H9 (cell line): ENCODE measurements at regions not wholly inside any gene's neighbourhood (a gene's known extent, or its start where the extent isn't known, plus 50 kb on each side); places are given as distances from the start of the nearest gene placed in this dataset.

Experiments
- DNase-seq: peaks from one replicate; pipeline ENCODE4 v3.0.0-alpha.2; 2017
- H2AFZ ChIP-seq: one replicate; pipeline ENCODE4 v1.6.1; 2013; ENCODE audit warnings: mild to moderate bottlenecking, low read length, control low read depth, moderate library complexity
- H2AK5ac ChIP-seq: 2 replicates; pipeline ENCODE4 v1.6.1; 2013; ENCODE audit warnings: low read length, control low read depth, mixed read lengths; ENCODE audit not compliant: insufficient read length
- H2BK120ac ChIP-seq: one replicate; pipeline ENCODE4 v1.6.1; 2013; ENCODE audit warnings: low read depth, mild to moderate bottlenecking, low read length, control low read depth, inconsistent platforms; ENCODE audit not compliant: poor library complexity, severe bottlenecking
- H2BK12ac ChIP-seq: 2 replicates; pipeline ENCODE4 v1.6.1; 2013; ENCODE audit warnings: low read length, control low read depth, mixed read lengths, low read depth; ENCODE audit not compliant: insufficient read length
- H2BK15ac ChIP-seq: 2 replicates; pipeline ENCODE4 v1.6.1; 2013; ENCODE audit warnings: low read depth, low read length, control low read depth
- H2BK20ac ChIP-seq: one replicate; pipeline ENCODE4 v1.6.1; 2013; ENCODE audit warnings: low read depth, mild to moderate bottlenecking, low read length, control low read depth, inconsistent platforms; ENCODE audit not compliant: poor library complexity, severe bottlenecking
- H2BK5ac ChIP-seq: 2 replicates; pipeline ENCODE4 v1.6.1; 2013; ENCODE audit warnings: low read length, control low read depth, mixed read lengths; ENCODE audit not compliant: insufficient read length
- H3K14ac ChIP-seq: 2 replicates; pipeline ENCODE4 v1.6.1; 2013; ENCODE audit warnings: low read length, control low read depth; ENCODE audit not compliant: insufficient read depth
- H3K18ac ChIP-seq: 2 replicates; pipeline ENCODE4 v1.6.1; 2013; ENCODE audit warnings: low read depth, mild to moderate bottlenecking, mixed read lengths, low read length, control low read depth; ENCODE audit not compliant: insufficient read length
- H3K23ac ChIP-seq: 2 replicates; pipeline ENCODE4 v1.6.1; 2013; ENCODE audit warnings: low read length, control low read depth, mixed read lengths, low read depth; ENCODE audit not compliant: insufficient read length
- H3K23me2 ChIP-seq: 2 replicates; pipeline ENCODE4 v1.6.1; 2013; ENCODE audit warnings: low read depth, mild to moderate bottlenecking, mixed read lengths, low read length, control low read depth; ENCODE audit not compliant: insufficient read length, poor library complexity, severe bottlenecking
- H3K27ac ChIP-seq: 2 replicates; pipeline ENCODE4 v1.5.1; 2013; ENCODE audit warnings: low read length, control low read depth, mixed read lengths, low read depth; ENCODE audit not compliant: insufficient read length
- H3K27me3 ChIP-seq: 2 replicates; pipeline ENCODE4 v1.6.1; 2013; ENCODE audit warnings: low read length, control low read depth, inconsistent platforms; ENCODE audit not compliant: insufficient read depth
- H3K4ac ChIP-seq: 2 replicates; pipeline ENCODE4 v1.6.1; 2013; ENCODE audit warnings: low read depth, mild to moderate bottlenecking, control low read depth, inconsistent platforms, low read length, moderate library complexity
- H3K4me1 ChIP-seq: 2 replicates; pipeline ENCODE4 v1.6.1; 2013; ENCODE audit warnings: low read length, control low read depth, inconsistent platforms; ENCODE audit not compliant: insufficient read depth
- H3K4me2 ChIP-seq: 2 replicates; pipeline ENCODE4 v1.6.1; 2013; ENCODE audit warnings: low read length, control low read depth, mixed read lengths; ENCODE audit not compliant: insufficient read length, insufficient read depth
- H3K56ac ChIP-seq: 2 replicates; pipeline ENCODE4 v1.6.1; 2013; ENCODE audit warnings: low read depth, mild to moderate bottlenecking, mixed read lengths, low read length, control low read depth; ENCODE audit not compliant: insufficient read length
- H3K79me1 ChIP-seq: 2 replicates; pipeline ENCODE4 v1.6.1; 2013; ENCODE audit warnings: low read depth, mild to moderate bottlenecking, moderate library complexity, low read length, control low read depth, inconsistent platforms; ENCODE audit not compliant: insufficient read depth, poor library complexity, severe bottlenecking
- H3K79me2 ChIP-seq: 2 replicates; pipeline ENCODE4 v1.6.1; 2013; ENCODE audit warnings: low read length, control low read depth, inconsistent platforms; ENCODE audit not compliant: insufficient read depth
- H3K9ac ChIP-seq: 2 replicates; pipeline ENCODE4 v1.6.1; 2013; ENCODE audit warnings: low read length, control low read depth, mixed read lengths; ENCODE audit not compliant: insufficient read length; ENCODE audit errors: extremely low read depth
- H3K9me3 ChIP-seq: one replicate; pipeline ENCODE4 v1.6.1; 2013; ENCODE audit warnings: low read depth, low read length, inconsistent platforms; ENCODE audit not compliant: control insufficient read depth
- H3T11ph ChIP-seq: one replicate; pipeline ENCODE4 v1.6.1; 2013; ENCODE audit warnings: mild to moderate bottlenecking, low read length, control low read depth, inconsistent platforms
- H4K20me1 ChIP-seq: one replicate; pipeline ENCODE4 v1.6.1; 2013; ENCODE audit not compliant: control insufficient read depth, insufficient read length, insufficient read depth
- H4K5ac ChIP-seq: 2 replicates; pipeline ENCODE4 v1.6.1; 2013; ENCODE audit warnings: low read depth, mild to moderate bottlenecking, mixed read lengths, low read length, control low read depth; ENCODE audit not compliant: insufficient read length
- H4K8ac ChIP-seq: replicated peaks from 2 replicates; pipeline ENCODE4 v1.6.1; 2013; ENCODE audit warnings: low read length, control low read depth, mixed read lengths, low read depth; ENCODE audit not compliant: insufficient read length
- H4K91ac ChIP-seq: 2 replicates; pipeline ENCODE4 v1.6.1; 2013; ENCODE audit warnings: low read depth, mild to moderate bottlenecking, moderate library complexity, mixed read lengths, low read length, control low read depth; ENCODE audit not compliant: insufficient read length
- H3K27ac Mint-ChIP-seq, 3 experiments: 2 replicates in 2 of 3; 3 replicates in 1 of 3; pipeline ENCODE4 v1.8.0; 2020 to 2021; ENCODE audit warnings: mixed read lengths in 3 of 3, mild to moderate bottlenecking in 1 of 3, moderate library complexity in 1 of 3
- H3K27me3 Mint-ChIP-seq: 2 replicates; pipeline ENCODE4 v1.8.0; 2021; ENCODE audit warnings: low read depth, mild to moderate bottlenecking, moderate library complexity, mixed read lengths
- H3K36me3 Mint-ChIP-seq, 3 experiments: 2 replicates in 2 of 3; 3 replicates in 1 of 3; pipeline ENCODE4 v1.8.0; 2020 to 2021; ENCODE audit warnings: low read depth in 3 of 3, mixed read lengths in 3 of 3; ENCODE audit not compliant: insufficient read depth in 1 of 3
- H3K4me1 Mint-ChIP-seq, 2 experiments: 2 replicates each; pipeline ENCODE4 v1.8.0; 2020; ENCODE audit warnings: mixed read lengths in 2 of 2
- H3K4me3 Mint-ChIP-seq, 2 experiments: 2 replicates in 1 of 2; 3 replicates in 1 of 2; pipeline ENCODE4 v1.8.0; 2020 to 2021; ENCODE audit warnings: mild to moderate bottlenecking in 2 of 2, mixed read lengths in 2 of 2, moderate library complexity in 1 of 2
- H3K9me3 Mint-ChIP-seq, 2 experiments: 2 replicates in 1 of 2; 3 replicates in 1 of 2; pipeline ENCODE4 v1.8.0; 2020; ENCODE audit warnings: mild to moderate bottlenecking in 2 of 2, mixed read lengths in 2 of 2, moderate library complexity in 1 of 2
- CTCF ChIP-seq: fragments of 200-600 bp; sonication (generic); conservative IDR thresholded peaks from 3 replicates; pipeline ENCODE4 v1.8.0; 2021; ENCODE audit warnings: antibody characterized with exemption, mild to moderate bottlenecking
- WGBS: extraction: QIAGEN DNeasy Blood & Tissue Kit; methylation state at CpG from one replicate; pipeline ENCODE4 v1.1.7; 2013; ENCODE audit warnings: missing lambda C conversion rate, low lambda C conversion rate, mixed read lengths; ENCODE audit not compliant: insufficient read length; ENCODE audit errors: extremely low coverage; 5-methylcytosine and 5-hydroxymethylcytosine counted together

DNA sequence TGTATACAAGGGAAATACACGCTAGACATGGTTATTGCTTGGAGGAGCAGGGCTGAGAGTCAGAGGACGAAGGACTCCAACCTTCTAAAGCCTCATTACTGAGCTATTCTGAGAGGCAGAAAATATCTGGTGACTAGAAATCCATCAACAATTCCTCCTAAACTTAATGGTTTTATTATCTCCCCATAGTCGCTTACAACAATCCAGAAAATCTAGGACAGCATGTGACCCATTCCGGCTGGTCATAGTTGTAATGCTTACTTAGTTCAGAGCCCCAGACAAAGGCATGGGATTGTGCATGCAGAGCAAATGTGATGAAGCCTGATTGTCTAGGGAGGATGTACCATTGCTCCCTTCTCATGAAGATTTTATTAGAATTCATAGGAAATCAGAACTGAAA lies 114.5 kb upstream of the PLXNA2 start:
- H3K27ac ChIP-seq, result no peak overlapping the region
- TF ChIP-seq CTCF, result no peak
- no peak overlapping the region for H3K14ac ChIP-seq
- H2BK12ac ChIP-seq, result no peak overlapping the region
- H3K79me1 ChIP-seq, result no peaks in the 10 kb centered on the region
- H2BK5ac ChIP-seq, result no peak overlapping the region
- DNase-seq, result no peak
- WGBS, result no CpG with 5 or more reads among the region's 4 CpGs
- no peak overlapping the region for H2BK20ac ChIP-seq
- H3K4me1 ChIP-seq, result no peaks in the 10 kb centered on the region
- no peak overlapping the region for H3K18ac ChIP-seq
- peaks cover 2% of the 10 kb centered on the region; the same call in 1 of the 2 replicates for H3K27me3 Mint-ChIP-seq
- H4K91ac ChIP-seq, result no peak overlapping the region
- no peak overlapping the region for H4K8ac ChIP-seq
- no peak overlapping the region for H3K4me3 Mint-ChIP-seq
- no peaks in the 10 kb centered on the region for H3K9me3 ChIP-seq
- no peak overlapping the region for H3K23ac ChIP-seq
- H4K5ac ChIP-seq, result no peak overlapping the region
- H3K27ac Mint-ChIP-seq, result no peak overlapping the region
- no peak overlapping the region for H3K9ac ChIP-seq
- no peak overlapping the region for H3K4ac ChIP-seq
- no peaks in the 10 kb centered on the region for H3K79me2 ChIP-seq
- H3K4me2 ChIP-seq, result no peak overlapping the region
- H2BK120ac ChIP-seq, result no peak overlapping the region
- H4K20me1 ChIP-seq, result no peaks in the 10 kb centered on the region
- no peaks in the 10 kb centered on the region for H3K27me3 ChIP-seq
- H2AFZ ChIP-seq, result no peak overlapping the region
- peaks cover 0 to 4% of the 10 kb centered on the region in 2 experiments; a peak in 2 of 5 replicates for H3K9me3 Mint-ChIP-seq
- H3K4me1 Mint-ChIP-seq, result peaks cover 24 to 25% of the 10 kb centered on the region in 2 experiments
- H3K56ac ChIP-seq, result no peak overlapping the region
- H2AK5ac ChIP-seq, result no peak overlapping the region
- no peaks in the 10 kb centered on the region for H3K36me3 Mint-ChIP-seq
- no peak overlapping the region for H3T11ph ChIP-seq
- no peaks in the 10 kb centered on the region for H3K23me2 ChIP-seq
- no peak overlapping the region for H2BK15ac ChIP-seq
